ENCODE measurements at regions not wholly inside any gene's neighbourhood (a gene's known extent, or its start where the extent isn't known, plus 50 kb on each side); places are given as distances from the start of the nearest gene placed in this dataset.

DNA sequence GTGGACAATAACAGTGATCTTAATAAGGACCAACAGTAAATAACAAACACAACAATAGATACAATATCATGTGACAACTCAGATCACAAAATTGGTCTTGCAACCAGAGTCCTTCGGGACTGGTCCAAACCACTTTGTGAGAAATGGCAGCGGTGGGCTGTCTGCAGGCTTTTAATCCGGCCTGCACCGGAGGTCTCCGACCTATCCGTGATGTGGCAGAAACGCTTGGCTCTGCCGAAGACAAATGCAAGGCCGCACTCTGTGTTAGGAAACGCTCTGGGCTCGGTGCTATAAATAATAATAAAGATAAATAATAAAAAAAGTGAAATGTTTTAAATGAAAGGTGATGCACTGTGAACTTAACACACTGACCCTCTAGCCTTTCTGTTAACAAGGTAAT, 810.6 kb upstream of the NR2F2 start:
- Histone ChIP-seq H3K18ac (ENCODE audit: extremely low read depth, low read length) (no peak overlapping the region), H2BK120ac (replicated peaks; ENCODE audit: low read depth, low read length) (no peak overlapping the region), H2BK15ac (ENCODE audit: low read length) (no peak overlapping the region), H2BK12ac (ENCODE audit: low read depth, low read length) (no peak overlapping the region), H2AFZ (ENCODE audit: low read length) (no peak overlapping the region), H4K20me1 (replicated peaks in 1 of 2; ENCODE audit: control insufficient read depth in 1 of 2, insufficient read depth in 2 of 2, low read length in 2 of 2) (no peaks in the 10 kb centered on the region), H2AK5ac (ENCODE audit: low read depth, low read length) (no peak overlapping the region), H3K79me2 (ENCODE audit: control insufficient read depth in 1 of 2, insufficient read depth in 2 of 2, low read length in 2 of 2) (no peaks in the 10 kb centered on the region), H4K5ac (ENCODE audit: insufficient read length, low read depth, low read length) (no peak overlapping the region), H3K4me3 (ENCODE audit: extremely low read depth in 1 of 4, insufficient read depth in 2 of 4, low read depth in 3 of 4, low read length in 4 of 4) (no peak overlapping the region), H3K4ac (replicated peaks; ENCODE audit: insufficient read length, low read depth, low read length) (no peak overlapping the region), H3K56ac (replicated peaks; ENCODE audit: insufficient read length, low read depth, low read length) (no peak overlapping the region), H2BK5ac (ENCODE audit: low read depth, low read length) (no peak overlapping the region), H3K79me1 (ENCODE audit: low read depth, low read length) (no peaks in the 10 kb centered on the region), H3K23me2 (ENCODE audit: low read depth, low read length) (no peaks in the 10 kb centered on the region), H3K14ac (ENCODE audit: insufficient read length) (no peak overlapping the region), H3K36me3 (ENCODE audit: control insufficient read depth in 2 of 4, insufficient read depth in 4 of 4, low read length in 3 of 4) (no peaks in the 10 kb centered on the region), H3K9me3 (ENCODE audit: insufficient read depth in 2 of 2, low read depth in 1 of 2, low read length in 1 of 2) (no peaks in the 10 kb centered on the region), H3K27me3 (replicated peaks in 1 of 4; ENCODE audit: control insufficient read depth in 3 of 4, extremely low read depth in 1 of 4, insufficient read depth in 3 of 4, low read length in 3 of 4) (no peaks in the 10 kb centered on the region), H2BK20ac (ENCODE audit: low read length) (no peak overlapping the region), H4K8ac (ENCODE audit: extremely low read depth, insufficient read depth, low read length) (no peak overlapping the region), H3K4me2 (ENCODE audit: insufficient read depth in 1 of 2, low read depth in 2 of 2, low read length in 2 of 2) (no peak overlapping the region), H3K4me1 (replicated peaks in 1 of 4; ENCODE audit: control insufficient read depth in 3 of 4, insufficient read depth in 4 of 4, low read length in 3 of 4) (no peaks in the 10 kb centered on the region), H4K91ac (replicated peaks; ENCODE audit: insufficient read length, low read length) (no peak overlapping the region), H3K23ac (ENCODE audit: insufficient read length) (no peak overlapping the region), H3K9ac (replicated peaks in 1 of 4; ENCODE audit: extremely low read depth in 1 of 4, low read depth in 3 of 4, low read length in 3 of 4) (no peak overlapping the region), H3K27ac (ENCODE audit: low read depth, low read length) (no peak overlapping the region)
- ChIA-PET CTCF (ENCODE audit: partially characterized antibody) (interaction anchor here (1.4 kb wide), 1 partner anchor 496 kb away, joined by 3 read pairs; no protein-coding TSS in a partner anchor), POLR2A (ENCODE audit: partially characterized antibody) (no interaction called here)
- no peak for FAIRE-seq
- WGBS, 2 experiments (ENCODE audit: extremely low coverage in 1 of 2, insufficient coverage in 1 of 2, insufficient read length in 1 of 2, insufficient replicate concordance in 2 of 2, low coverage in 1 of 2, low lambda C conversion rate in 2 of 2, missing lambda C conversion rate in 1 of 2), result 95% methylated on average over 11 of the region's 11 CpGs; no CpG with 5 or more reads in 1 of the 2 experiments
- DNase-seq (ENCODE audit: low read depth in 1 of 2, low spot score in 2 of 2), result no peak
- TF ChIP-seq ASH2L (IDR thresholded peaks at IDR 0.05; ENCODE audit: low read length) (no peak), CHD2 (IDR thresholded peaks at IDR 0.05; ENCODE audit: low read length) (no peak), NANOG (IDR thresholded peaks at IDR 0.05; ENCODE audit: insufficient read depth, low read depth, low read length, poor library complexity, severe bottlenecking) (no peak), KDM5A (IDR thresholded peaks at IDR 0.05; ENCODE audit: low read length) (no peak), EZH2 (IDR thresholded peaks at IDR 0.05; ENCODE audit: low read depth, low read length, severe bottlenecking) (no peak), SP4 (IDR thresholded peaks at IDR 0.05; ENCODE audit: low read length) (no peak), SIX5 (IDR thresholded peaks at IDR 0.05; ENCODE audit: low read depth, low read length) (no peak), KDM1A (IDR thresholded peaks at IDR 0.05; ENCODE audit: borderline replicate concordance, low read length) (no peak), GTF2F1 (IDR thresholded peaks at IDR 0.05; ENCODE audit: borderline replicate concordance, low read depth, low read length) (no peak), HDAC2 (IDR thresholded peaks at IDR 0.05; ENCODE audit: borderline replicate concordance in 1 of 2, low read depth in 2 of 2, low read length in 2 of 2) (no peak), CREB1 (IDR thresholded peaks at IDR 0.05) (no peak), SAP30 (IDR thresholded peaks at IDR 0.05; ENCODE audit: insufficient read depth, insufficient replicate concordance, low read length) (no peak)
- TF ChIP-seq, protein P1, sequence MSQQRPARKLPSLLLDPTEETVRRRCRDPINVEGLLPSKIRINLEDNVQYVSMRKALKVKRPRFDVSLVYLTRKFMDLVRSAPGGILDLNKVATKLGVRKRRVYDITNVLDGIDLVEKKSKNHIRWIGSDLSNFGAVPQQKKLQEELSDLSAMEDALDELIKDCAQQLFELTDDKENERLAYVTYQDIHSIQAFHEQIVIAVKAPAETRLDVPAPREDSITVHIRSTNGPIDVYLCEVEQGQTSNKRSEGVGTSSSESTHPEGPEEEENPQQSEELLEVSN (IDR thresholded peaks at IDR 0.05), result no peak
- TF ChIP-seq, protein P2, sequence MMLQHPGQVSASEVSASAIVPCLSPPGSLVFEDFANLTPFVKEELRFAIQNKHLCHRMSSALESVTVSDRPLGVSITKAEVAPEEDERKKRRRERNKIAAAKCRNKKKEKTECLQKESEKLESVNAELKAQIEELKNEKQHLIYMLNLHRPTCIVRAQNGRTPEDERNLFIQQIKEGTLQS (IDR thresholded peaks at IDR 0.05; ENCODE audit: insufficient read depth, low read depth, low read length), result no peak

Measured in H1 (cell line).